Thymus (tissue), 11 donors: ENCODE measurements at regions not wholly inside any gene's neighbourhood (a gene's known extent, or its start where the extent isn't known, plus 50 kb on each side); places are given as distances from the start of the nearest gene placed in this dataset.

ENCODE experiments used
- DNase-seq, 9 donors: peaks; one replicate each; pipeline ENCODE4 v3.0.0-alpha.2; 2013; ENCODE audit warnings: low spot score in 9 of 9, low read depth in 6 of 9, missing footprints in 1 of 9
- H3K27ac ChIP-seq, 2 donors: one replicate each; pipeline ENCODE4 v1.5.1; 2013; ENCODE audit warnings: control low read depth in 1 of 2, low read depth in 1 of 2, low read length in 1 of 2, mild to moderate bottlenecking in 1 of 2, moderate library complexity in 1 of 2
- H3K27me3 ChIP-seq, 2 donors: one replicate each; pipeline ENCODE4 v1.5.1; 2013; ENCODE audit warnings: low read length in 1 of 2; ENCODE audit not compliant: control insufficient read depth in 2 of 2, insufficient read depth in 1 of 2
- H3K36me3 ChIP-seq, 2 donors: one replicate each; pipeline ENCODE4 v1.5.1; 2013; ENCODE audit warnings: low read length in 1 of 2, mild to moderate bottlenecking in 1 of 2, moderate library complexity in 1 of 2; ENCODE audit not compliant: control insufficient read depth in 2 of 2, insufficient read depth in 2 of 2
- H3K4me1 ChIP-seq, 2 donors: one replicate each; pipeline ENCODE4 v1.5.1; 2013; ENCODE audit warnings: low read length in 2 of 2; ENCODE audit not compliant: control insufficient read depth in 2 of 2, insufficient read depth in 2 of 2
- H3K4me3 ChIP-seq, 2 donors: one replicate each; pipeline ENCODE4 v1.5.1; 2013; ENCODE audit warnings: low read length in 2 of 2, control low read depth in 1 of 2, mild to moderate bottlenecking in 1 of 2
- H3K9me3 ChIP-seq, 2 donors: one replicate each; pipeline ENCODE4 v1.5.1; 2013; ENCODE audit warnings: low read length in 1 of 2, mild to moderate bottlenecking in 1 of 2; ENCODE audit not compliant: control insufficient read depth in 2 of 2, insufficient read depth in 1 of 2
- WGBS: extraction: QIAGEN DNeasy Blood & Tissue Kit; methylation state at CpG from one replicate; pipeline ENCODE4 v1.1.7; 2013; 5-methylcytosine and 5-hydroxymethylcytosine counted together
- donor health status: healthy.

- Histone ChIP-seq H3K4me1 (no peaks in the 10 kb centered on the region), H3K27me3 (no peaks in the 10 kb centered on the region), H3K9me3 (no peaks in the 10 kb centered on the region), H3K36me3 (no peaks in the 10 kb centered on the region), H3K4me3 (no peak overlapping the region), H3K27ac (no peak overlapping the region)
- 76% methylated on average over 1 of the region's 1 CpG for WGBS
- no peak for DNase-seq
Measured at GRCh38 chr11:92129811-92130210, 94.8 kb upstream of the FAT3 start.

DNA sequence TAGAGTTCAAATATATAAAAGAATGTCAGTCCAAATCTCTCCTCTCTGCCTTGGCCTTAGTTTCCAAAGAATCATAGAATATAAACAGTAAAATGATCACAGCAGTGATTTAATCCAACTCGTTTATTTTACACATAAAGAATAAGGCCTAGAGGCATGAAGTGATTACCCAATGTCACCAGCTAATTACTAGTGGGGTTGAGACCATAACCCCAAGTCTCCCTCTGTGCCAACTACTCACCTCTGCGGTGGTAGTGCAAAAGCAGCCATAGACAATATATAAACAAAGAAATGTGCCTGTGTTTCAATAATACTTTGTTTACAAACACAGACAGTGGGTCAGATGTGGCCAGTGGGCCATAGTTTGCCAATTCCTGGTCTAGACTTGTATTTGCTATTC, 96.6 kb upstream of the FAT3 start:
- Histone ChIP-seq H3K27me3 (no peaks in the 10 kb centered on the region), H3K36me3 (no peaks in the 10 kb centered on the region), H3K4me3 (no peak overlapping the region), H3K9me3 (no peaks in the 10 kb centered on the region), H3K27ac (no peak overlapping the region), H3K4me1 (no peaks in the 10 kb centered on the region)
- 93% methylated on average over 2 of the region's 2 CpGs for WGBS
- no peak for DNase-seq

GRCh38 chr11:92125321-92125720, 99.3 kb upstream of the FAT3 start:
- DNase-seq = no peak
- Histone ChIP-seq H3K36me3 (no peaks in the 10 kb centered on the region), H3K4me3 (no peak overlapping the region)

GRCh38 chr11:92123540-92123939, 101.1 kb upstream of the FAT3 start:
- H3K4me1 ChIP-seq = no peaks in the 10 kb centered on the region
- DNase-seq = no peak
- no peaks in the 10 kb centered on the region for H3K9me3 ChIP-seq
- H3K27me3 ChIP-seq = no peaks in the 10 kb centered on the region
- WGBS = 34% methylated on average over 1 of the region's 1 CpG
- no peak overlapping the region for H3K27ac ChIP-seq
- no peak overlapping the region for H3K4me3 ChIP-seq
- H3K36me3 ChIP-seq = no peaks in the 10 kb centered on the region

More at GRCh38 chr11:92125321-92125720, 99.3 kb upstream of the FAT3 start:
- H3K9me3 ChIP-seq = no peaks in the 10 kb centered on the region
- no peaks in the 10 kb centered on the region for H3K27me3 ChIP-seq
- H3K27ac ChIP-seq = no peak overlapping the region
- no peaks in the 10 kb centered on the region for H3K4me1 ChIP-seq

DNA sequence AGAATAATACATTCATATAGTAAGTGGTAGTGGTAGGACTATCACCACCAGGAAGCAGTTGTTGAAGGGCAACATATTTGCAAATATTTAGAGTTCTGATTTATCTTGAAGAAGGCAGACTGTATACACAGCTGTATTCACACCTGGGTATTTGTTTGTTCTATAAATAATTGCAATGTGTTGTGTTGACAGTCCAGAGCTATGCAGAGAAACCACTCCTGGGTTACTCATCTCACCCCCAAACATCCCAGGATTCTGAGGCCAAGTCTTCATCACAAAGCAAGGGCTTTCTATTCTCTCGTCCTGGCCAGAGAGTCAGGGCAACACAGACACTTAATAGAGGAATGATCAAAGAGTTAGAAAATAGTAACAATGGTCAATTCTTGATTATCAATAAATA, 102.1 kb upstream of the FAT3 start:
- no peak for DNase-seq
- 57% methylated on average over 1 of the region's 1 CpG for WGBS
- H3K27ac ChIP-seq = no peak overlapping the region
- H3K36me3 ChIP-seq = no peaks in the 10 kb centered on the region
- no peaks in the 10 kb centered on the region for H3K9me3 ChIP-seq
- H3K27me3 ChIP-seq = no peaks in the 10 kb centered on the region
- H3K4me1 ChIP-seq = no peaks in the 10 kb centered on the region
- H3K4me3 ChIP-seq = no peak overlapping the region

DNA sequence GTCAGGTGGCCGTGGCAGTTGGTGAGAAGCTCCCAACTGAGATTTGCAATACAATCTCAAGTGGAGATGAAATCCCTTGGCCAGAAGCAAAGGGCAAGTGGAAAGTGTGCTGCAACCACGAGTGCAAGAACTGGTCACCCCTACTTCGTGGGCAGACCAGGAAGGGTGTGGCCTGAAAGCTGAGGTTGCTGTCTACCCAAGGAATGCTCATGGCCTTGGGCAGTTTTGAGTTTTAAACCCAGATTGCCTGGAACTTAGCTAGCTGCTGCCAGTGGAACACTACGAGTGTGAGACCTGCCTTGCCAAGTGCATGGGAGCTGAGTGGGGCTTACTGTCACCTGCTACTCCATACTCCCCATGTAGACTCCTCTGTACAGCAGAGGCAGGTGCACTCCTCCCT, 113.3 kb upstream of the FAT3 start:
- 71% methylated on average over 4 of the region's 4 CpGs for WGBS
- DNase-seq = no peak
- no peaks in the 10 kb centered on the region for H3K4me1 ChIP-seq
- peaks cover 0 to 3% of the 10 kb centered on the region in 2 donors for H3K9me3 ChIP-seq
- no peak overlapping the region for H3K4me3 ChIP-seq
- no peaks in the 10 kb centered on the region for H3K27me3 ChIP-seq
- no peak overlapping the region for H3K27ac ChIP-seq
- no peaks in the 10 kb centered on the region for H3K36me3 ChIP-seq

DNA sequence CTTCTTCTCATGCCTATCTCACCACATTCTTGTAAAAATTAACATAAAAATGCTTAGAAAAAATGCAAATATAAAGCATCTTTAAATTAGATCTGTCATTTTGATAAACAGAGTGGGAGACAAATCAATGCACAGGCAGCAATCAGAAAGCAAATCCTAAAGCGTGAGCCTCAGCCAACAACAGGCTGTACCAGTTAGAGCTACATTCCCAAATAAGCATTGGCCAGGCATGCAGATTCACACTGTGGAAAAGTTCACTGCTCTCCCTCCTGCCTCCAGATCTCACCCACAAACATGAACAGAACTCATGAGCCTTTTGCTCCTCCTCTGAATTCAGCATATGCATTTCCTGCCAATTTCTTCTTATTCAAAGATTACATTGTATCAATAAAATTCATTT, 115.2 kb upstream of the FAT3 start:
- Histone ChIP-seq H3K4me1 (no peaks in the 10 kb centered on the region), H3K9me3 (peaks cover 0 to 3% of the 10 kb centered on the region in 2 donors), H3K36me3 (no peaks in the 10 kb centered on the region), H3K27me3 (no peaks in the 10 kb centered on the region), H3K4me3 (no peak overlapping the region), H3K27ac (no peak overlapping the region)
- no peak for DNase-seq
- WGBS = 90% methylated on average over 1 of the region's 1 CpG

- Histone ChIP-seq H3K9me3 (no peaks in the 10 kb centered on the region), H3K4me3 (no peak overlapping the region), H3K4me1 (no peaks in the 10 kb centered on the region), H3K27me3 (no peaks in the 10 kb centered on the region), H3K27ac (no peak overlapping the region), H3K36me3 (no peaks in the 10 kb centered on the region)
- no peak for DNase-seq
- 89% methylated on average over 5 of the region's 5 CpGs for WGBS
Measured at GRCh38 chr11:92107331-92107730, 117.3 kb upstream of the FAT3 start.

DNA sequence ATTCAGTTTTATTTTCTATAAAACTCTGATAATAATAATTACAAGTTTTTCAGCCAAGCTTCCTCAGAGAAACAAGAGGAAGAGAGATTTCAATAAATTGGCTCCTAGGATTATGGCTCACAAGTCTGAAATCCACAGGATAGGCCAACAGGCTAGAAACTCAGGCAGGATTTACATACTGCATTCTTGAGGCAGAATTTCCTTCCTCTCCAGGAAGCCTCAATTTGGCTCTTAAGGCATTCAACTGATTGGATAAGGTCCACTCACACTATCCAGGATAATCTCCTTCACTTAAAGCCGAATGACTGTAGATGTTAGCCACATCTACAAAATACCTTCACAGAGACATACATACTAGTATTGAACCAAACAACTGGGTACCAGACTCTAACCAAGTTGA, 120.3 kb upstream of the FAT3 start:
- Histone ChIP-seq H3K36me3 (no peaks in the 10 kb centered on the region), H3K4me1 (no peaks in the 10 kb centered on the region), H3K9me3 (no peaks in the 10 kb centered on the region), H3K4me3 (no peak overlapping the region), H3K27ac (no peak overlapping the region), H3K27me3 (no peaks in the 10 kb centered on the region)
- no peak for DNase-seq
- 89% methylated on average over 1 of the region's 1 CpG for WGBS

GRCh38 chr11:92101920-92102319, 122.7 kb upstream of the FAT3 start:
- no peak for DNase-seq
- no peak overlapping the region for H3K27ac ChIP-seq
- no peaks in the 10 kb centered on the region for H3K9me3 ChIP-seq
- H3K36me3 ChIP-seq = no peaks in the 10 kb centered on the region
- no peaks in the 10 kb centered on the region for H3K4me1 ChIP-seq
- WGBS = 83% methylated on average over 1 of the region's 1 CpG
- no peak overlapping the region for H3K4me3 ChIP-seq
- H3K27me3 ChIP-seq = no peaks in the 10 kb centered on the region
